ENCODE measurements at regions not wholly inside any gene's neighbourhood (a gene's known extent, or its start where the extent isn't known, plus 50 kb on each side); places are given as distances from the start of the nearest gene placed in this dataset.

DNA sequence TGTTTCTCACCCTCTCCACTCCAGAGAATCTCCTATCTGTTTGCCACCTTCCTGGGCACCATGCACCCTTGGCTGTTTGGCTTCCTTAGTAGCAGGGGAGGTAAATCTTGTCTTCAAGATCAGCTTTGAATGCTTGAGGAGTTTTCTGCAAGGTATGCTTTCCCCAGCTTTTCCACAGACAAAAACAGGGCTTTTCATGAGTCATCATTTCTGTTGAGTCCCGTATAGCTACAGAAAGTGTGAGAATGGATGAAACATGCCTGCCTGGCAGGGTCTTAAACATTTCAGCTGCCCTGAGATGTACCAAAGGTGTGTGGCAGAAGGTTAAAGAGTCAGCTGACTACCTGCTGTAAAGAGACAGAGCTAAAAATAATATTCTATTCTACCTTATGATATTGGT, 875.2 kb upstream of the EEF2KMT start:
- TF ChIP-seq, protein P1, sequence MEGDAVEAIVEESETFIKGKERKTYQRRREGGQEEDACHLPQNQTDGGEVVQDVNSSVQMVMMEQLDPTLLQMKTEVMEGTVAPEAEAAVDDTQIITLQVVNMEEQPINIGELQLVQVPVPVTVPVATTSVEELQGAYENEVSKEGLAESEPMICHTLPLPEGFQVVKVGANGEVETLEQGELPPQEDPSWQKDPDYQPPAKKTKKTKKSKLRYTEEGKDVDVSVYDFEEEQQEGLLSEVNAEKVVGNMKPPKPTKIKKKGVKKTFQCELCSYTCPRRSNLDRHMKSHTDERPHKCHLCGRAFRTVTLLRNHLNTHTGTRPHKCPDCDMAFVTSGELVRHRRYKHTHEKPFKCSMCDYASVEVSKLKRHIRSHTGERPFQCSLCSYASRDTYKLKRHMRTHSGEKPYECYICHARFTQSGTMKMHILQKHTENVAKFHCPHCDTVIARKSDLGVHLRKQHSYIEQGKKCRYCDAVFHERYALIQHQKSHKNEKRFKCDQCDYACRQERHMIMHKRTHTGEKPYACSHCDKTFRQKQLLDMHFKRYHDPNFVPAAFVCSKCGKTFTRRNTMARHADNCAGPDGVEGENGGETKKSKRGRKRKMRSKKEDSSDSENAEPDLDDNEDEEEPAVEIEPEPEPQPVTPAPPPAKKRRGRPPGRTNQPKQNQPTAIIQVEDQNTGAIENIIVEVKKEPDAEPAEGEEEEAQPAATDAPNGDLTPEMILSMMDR (IDR thresholded peaks at IDR 0.05; ENCODE audit: low read depth, low read length) = no peak
- no peak for DNase-seq (ENCODE audit: low read depth in 2 of 2)
- H3K4me3 ChIP-seq (replicated peaks in 1 of 2; ENCODE audit: low read depth in 2 of 2, low read length in 2 of 2) = no peak overlapping the region

DNA sequence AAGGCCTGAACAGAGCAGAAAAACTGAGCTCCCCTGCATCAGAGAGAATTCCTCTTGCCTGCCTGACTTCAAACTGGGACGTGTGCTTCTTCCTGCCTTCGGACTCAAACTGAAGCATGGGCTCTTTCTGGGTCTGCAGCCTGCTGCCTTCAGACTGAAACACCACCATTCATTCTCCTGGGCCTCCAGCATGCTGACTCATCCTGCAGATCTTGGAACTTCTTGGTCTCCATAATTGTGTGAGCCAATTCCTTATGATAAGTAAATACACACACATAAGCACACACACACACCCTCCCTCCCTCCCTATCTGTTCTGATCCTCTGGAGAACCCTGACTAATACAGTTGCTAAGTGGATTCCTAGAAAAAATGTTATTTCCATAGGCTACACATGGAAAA, 874.3 kb upstream of the EEF2KMT start:
- no peak overlapping the region for H3K4me3 ChIP-seq (replicated peaks in 1 of 2; ENCODE audit: low read depth in 2 of 2, low read length in 2 of 2)
- no peak for DNase-seq (ENCODE audit: low read depth in 2 of 2)
- TF ChIP-seq, protein P1 (IDR thresholded peaks at IDR 0.05; ENCODE audit: low read depth, low read length) = no peak

DNA sequence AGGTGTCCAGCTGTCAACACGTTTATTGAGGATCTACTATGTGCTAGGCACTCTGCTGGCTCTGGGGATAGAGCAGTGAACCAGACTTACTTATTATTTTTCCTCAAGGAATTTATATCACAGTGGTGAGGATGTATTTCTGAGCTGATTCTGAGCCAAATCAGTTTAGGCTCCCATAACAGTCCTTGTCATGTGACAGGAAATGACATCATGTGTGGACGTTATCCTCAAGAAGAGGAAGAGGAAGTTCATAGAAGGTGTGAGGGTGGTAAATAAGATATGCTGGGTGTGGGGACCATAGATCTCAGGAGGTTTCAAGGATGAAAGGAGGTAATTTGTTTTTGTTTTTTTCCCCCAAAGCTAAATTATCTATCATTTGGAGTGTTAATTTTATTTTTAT, 873.5 kb upstream of the EEF2KMT start:
- no peak for DNase-seq (ENCODE audit: low read depth in 2 of 2)
- TF ChIP-seq, protein P1 (IDR thresholded peaks at IDR 0.05; ENCODE audit: low read depth, low read length) = no peak
- H3K4me3 ChIP-seq (replicated peaks in 1 of 2; ENCODE audit: low read depth in 2 of 2, low read length in 2 of 2) = no peak overlapping the region

DNA sequence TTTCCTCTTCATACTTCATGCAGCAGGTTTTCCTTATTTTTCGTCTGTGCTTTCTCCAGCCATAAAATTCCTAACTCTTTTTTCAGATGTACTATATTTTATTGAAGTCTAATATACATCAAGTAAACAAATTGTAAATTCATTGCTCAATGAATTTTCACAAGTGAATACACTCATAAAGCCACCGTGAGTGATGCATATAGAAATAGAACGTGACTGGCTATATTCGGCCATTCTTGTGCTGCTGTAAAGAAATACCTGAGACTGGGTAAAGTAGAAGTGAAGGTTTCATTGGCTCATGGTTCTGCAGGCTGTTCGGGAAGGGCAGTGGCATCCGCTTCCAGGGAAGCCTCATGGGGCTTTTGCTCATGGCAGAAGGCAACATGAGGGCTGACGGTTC, 868.4 kb upstream of the EEF2KMT start:
- TF ChIP-seq, protein P1 (IDR thresholded peaks at IDR 0.05; ENCODE audit: low read depth, low read length) = no peak
- no peak for DNase-seq (ENCODE audit: low read depth in 2 of 2)
- H3K4me3 ChIP-seq (replicated peaks in 1 of 2; ENCODE audit: low read depth in 2 of 2, low read length in 2 of 2) = no peak overlapping the region

- no peak overlapping the region for H3K4me3 ChIP-seq (replicated peaks in 1 of 2; ENCODE audit: low read depth in 2 of 2, low read length in 2 of 2)
- DNase-seq (ENCODE audit: low read depth in 2 of 2) = no peak
- TF ChIP-seq, protein P1 (IDR thresholded peaks at IDR 0.05; ENCODE audit: low read depth, low read length) = no peak
Measured at GRCh38 chr16:5965321-5965720, 867.7 kb upstream of the EEF2KMT start.

DNA sequence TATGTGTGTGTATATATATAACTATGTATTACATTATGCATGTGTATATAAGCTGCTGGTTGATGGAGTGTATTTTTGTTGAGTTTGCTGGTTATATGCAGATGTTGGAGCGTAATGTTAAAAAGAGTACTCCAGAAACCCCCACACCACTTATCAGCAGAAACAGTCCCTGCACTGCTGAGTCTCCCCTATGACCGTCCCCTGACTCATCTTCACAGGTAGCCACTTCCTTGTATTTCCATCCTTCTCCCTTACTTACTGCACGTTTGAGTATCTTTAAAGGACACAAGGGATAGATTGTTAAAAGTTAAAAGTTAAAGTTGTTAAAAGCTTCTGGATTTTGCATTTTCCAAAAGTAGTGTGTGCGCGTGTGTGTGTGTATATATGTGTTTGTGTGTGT, 853.9 kb upstream of the EEF2KMT start:
- TF ChIP-seq, protein P1 (IDR thresholded peaks at IDR 0.05; ENCODE audit: low read depth, low read length) = no peak

GRCh38 chr16:5944971-5945370, 847.4 kb upstream of the EEF2KMT start:
- TF ChIP-seq, protein P1 (IDR thresholded peaks at IDR 0.05; ENCODE audit: low read depth, low read length) = no peak
- no peak overlapping the region for H3K4me3 ChIP-seq (replicated peaks in 1 of 2; ENCODE audit: low read depth in 2 of 2, low read length in 2 of 2)
- no peak for DNase-seq (ENCODE audit: low read depth in 2 of 2)

More for the DNA sequence above, 853.9 kb upstream of the EEF2KMT start:
- H3K4me3 ChIP-seq (replicated peaks in 1 of 2; ENCODE audit: low read depth in 2 of 2, low read length in 2 of 2) = no peak overlapping the region
- no peak for DNase-seq (ENCODE audit: low read depth in 2 of 2)
